ENCODE measurements at regions not wholly inside any gene's neighbourhood (a gene's known extent, or its start where the extent isn't known, plus 50 kb on each side); places are given as distances from the start of the nearest gene placed in this dataset.

DNA sequence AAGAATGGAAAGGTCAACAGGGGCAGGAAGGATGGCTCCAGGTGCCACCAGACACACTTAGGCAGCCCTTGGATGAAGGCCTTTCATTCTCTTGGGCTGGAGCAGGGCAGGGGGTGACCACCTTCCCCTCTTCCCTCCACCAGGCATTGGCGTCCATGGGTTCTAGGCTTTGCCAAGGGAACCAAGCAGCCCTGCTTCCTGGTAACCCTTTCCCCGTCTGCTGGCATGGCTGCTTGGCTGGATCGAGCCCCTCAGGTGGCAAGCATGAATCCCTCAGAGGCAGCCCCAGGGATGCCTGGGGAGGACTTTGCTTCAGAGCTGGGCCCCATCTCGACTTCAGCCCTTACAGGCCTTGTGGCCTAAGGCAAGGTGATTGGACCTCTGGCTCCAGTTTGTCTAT, 185.1 kb upstream of the SYT13 start:
- TF ChIP-seq POLR2A (IDR thresholded peaks at IDR 0.05) (no peak), EP300 (IDR thresholded peaks at IDR 0.05) (no peak), POLR2AphosphoS5 (IDR thresholded peaks at IDR 0.05) (no peak)
- TF ChIP-seq, protein P1, sequence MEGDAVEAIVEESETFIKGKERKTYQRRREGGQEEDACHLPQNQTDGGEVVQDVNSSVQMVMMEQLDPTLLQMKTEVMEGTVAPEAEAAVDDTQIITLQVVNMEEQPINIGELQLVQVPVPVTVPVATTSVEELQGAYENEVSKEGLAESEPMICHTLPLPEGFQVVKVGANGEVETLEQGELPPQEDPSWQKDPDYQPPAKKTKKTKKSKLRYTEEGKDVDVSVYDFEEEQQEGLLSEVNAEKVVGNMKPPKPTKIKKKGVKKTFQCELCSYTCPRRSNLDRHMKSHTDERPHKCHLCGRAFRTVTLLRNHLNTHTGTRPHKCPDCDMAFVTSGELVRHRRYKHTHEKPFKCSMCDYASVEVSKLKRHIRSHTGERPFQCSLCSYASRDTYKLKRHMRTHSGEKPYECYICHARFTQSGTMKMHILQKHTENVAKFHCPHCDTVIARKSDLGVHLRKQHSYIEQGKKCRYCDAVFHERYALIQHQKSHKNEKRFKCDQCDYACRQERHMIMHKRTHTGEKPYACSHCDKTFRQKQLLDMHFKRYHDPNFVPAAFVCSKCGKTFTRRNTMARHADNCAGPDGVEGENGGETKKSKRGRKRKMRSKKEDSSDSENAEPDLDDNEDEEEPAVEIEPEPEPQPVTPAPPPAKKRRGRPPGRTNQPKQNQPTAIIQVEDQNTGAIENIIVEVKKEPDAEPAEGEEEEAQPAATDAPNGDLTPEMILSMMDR (IDR thresholded peaks at IDR 0.05): no peak

Data from gastroesophageal sphincter (tissue), 3 donors.